Stimulated activated CD8-positive, alpha-beta memory T cell treated with anti-CD3 and anti-CD28 coated beads, Interleukin-15, amount 100 ng/mL, for 1 hour (primary cell): ENCODE measurements at regions not wholly inside any gene's neighbourhood (a gene's known extent, or its start where the extent isn't known, plus 50 kb on each side); places are given as distances from the start of the nearest gene placed in this dataset.
"Not testable (repeated sequence)": the region's sequence is repeated elsewhere in the genome, so short reads cannot be mapped to it uniquely, and the experiment has no call there.

Experiments
- DNase-seq: peaks from one replicate; pipeline ENCODE4 v3.0.0-alpha.2; 2020; ENCODE audit warnings: low read depth

- no peak for DNase-seq
Observed at GRCh38 chr18:21928925-21929324, 188.3 kb downstream of the MIB1 start.

- DNase-seq: no peak
Observed at GRCh38 chr18:21930177-21930576, 189.6 kb downstream of the MIB1 start.

- no peak for DNase-seq
Observed at GRCh38 chr18:21933931-21934765, 193.6 kb downstream of the MIB1 start.

- no peak for DNase-seq
Observed at GRCh38 chr18:21934766-21935015, 194.1 kb downstream of the MIB1 start.

- DNase-seq: no peak
Observed at GRCh38 chr18:21943456-21943855, 202.9 kb downstream of the MIB1 start.

- DNase-seq: no peak
Observed at GRCh38 chr18:21949326-21950015, 208.9 kb downstream of the MIB1 start.

GRCh38 chr18:21955757-21956652, 213.4 kb upstream of the GATA6 start:
- peak; percentile 77 for DNase-seq

- DNase-seq: no peak
Observed at GRCh38 chr18:21958263-21958662, 211.1 kb upstream of the GATA6 start.

GRCh38 chr18:21958707-21959450, 210.5 kb upstream of the GATA6 start:
- DNase-seq: no peak

GRCh38 chr18:21960189-21960588, 209.2 kb upstream of the GATA6 start:
- DNase-seq: no peak

GRCh38 chr18:21963336-21963735, 206.1 kb upstream of the GATA6 start:
- DNase-seq: no peak

GRCh38 chr18:21968338-21968737, 201.1 kb upstream of the GATA6 start:
- no peak for DNase-seq

- no peak for DNase-seq
Observed at GRCh38 chr18:21972281-21972680, 197.1 kb upstream of the GATA6 start.

GRCh38 chr18:21975954-21976353, 193.4 kb upstream of the GATA6 start:
- DNase-seq: not testable (repeated sequence)

GRCh38 chr18:21978546-21979170, 190.7 kb upstream of the GATA6 start:
- no peak for DNase-seq

- no peak for DNase-seq
Observed at GRCh38 chr18:21979171-21979560, 190.2 kb upstream of the GATA6 start.

- DNase-seq: no peak
Observed at GRCh38 chr18:21979759-21980158, 189.6 kb upstream of the GATA6 start.

GRCh38 chr18:21980744-21981143, 188.6 kb upstream of the GATA6 start:
- no peak for DNase-seq

GRCh38 chr18:21981489-21981888, 187.9 kb upstream of the GATA6 start:
- not testable (repeated sequence) for DNase-seq

GRCh38 chr18:21991081-21991534, 178.3 kb upstream of the GATA6 start:
- no peak for DNase-seq

- DNase-seq: no peak
Observed at GRCh38 chr18:21991886-21992285, 177.5 kb upstream of the GATA6 start.
